Peyer's patch (tissue), 4 donors: ENCODE measurements at regions not wholly inside any gene's neighbourhood (a gene's known extent, or its start where the extent isn't known, plus 50 kb on each side); places are given as distances from the start of the nearest gene placed in this dataset.
"Not testable (repeated sequence)": the region's sequence is repeated elsewhere in the genome, so short reads cannot be mapped to it uniquely, and the experiment has no call there.

ENCODE experiments used
- DNase-seq, 3 donors: peaks; one replicate each; pipeline ENCODE4 v3.0.0-alpha.2; 2017 to 2019
- H3K27ac ChIP-seq, 4 donors: fragments of 200-600 bp; sonication (generic); one replicate each; pipeline ENCODE4 v1.5.1; 2016 to 2019
- H3K27me3 ChIP-seq, 2 donors: fragments of 200-600 bp; sonication (generic); one replicate each; pipeline ENCODE4 v1.5.1; 2019
- H3K36me3 ChIP-seq, 3 donors: fragments of 200-600 bp; sonication (generic); one replicate each; pipeline ENCODE4 v1.5.1; 2016 to 2019
- H3K4me1 ChIP-seq, 4 donors: fragments of 200-600 bp; sonication (generic); one replicate each; pipeline ENCODE4 v1.5.1; 2016 to 2019
- H3K4me3 ChIP-seq, 4 donors: fragments of 200-600 bp; sonication (generic); 1 replicate in 3 of 4; 2 replicates in 1 of 4; pipeline ENCODE4 v1.5.1; 2016 to 2019; ENCODE audit warnings: mild to moderate bottlenecking in 1 of 4
- H3K9me3 ChIP-seq, 4 donors: fragments of 200-600 bp; sonication (generic); one replicate each; pipeline ENCODE4 v1.5.1; 2016 to 2019; ENCODE audit warnings: mild to moderate bottlenecking in 1 of 4
- POLR2A ChIP-seq, 2 donors: fragments of 450-650 bp; IDR thresholded peaks; one replicate each; pipeline ENCODE4 v1.5.1; 2017; ENCODE audit warnings: antibody characterized with exemption in 2 of 2, mild to moderate bottlenecking in 2 of 2, moderate library complexity in 2 of 2
- TF ChIP-seq, protein P1 (sequence below), 6 experiments: fragments of 450-650 bp in 4 of 6; fragments of 200-600 bp in 2 of 6; sonication (generic) in 1 of 6; IDR thresholded peaks; one replicate each; pipeline ENCODE4 v1.5.1; 2017 to 2019; ENCODE audit warnings: antibody characterized with exemption in 6 of 6, mild to moderate bottlenecking in 3 of 6, moderate library complexity in 1 of 6

DNA sequence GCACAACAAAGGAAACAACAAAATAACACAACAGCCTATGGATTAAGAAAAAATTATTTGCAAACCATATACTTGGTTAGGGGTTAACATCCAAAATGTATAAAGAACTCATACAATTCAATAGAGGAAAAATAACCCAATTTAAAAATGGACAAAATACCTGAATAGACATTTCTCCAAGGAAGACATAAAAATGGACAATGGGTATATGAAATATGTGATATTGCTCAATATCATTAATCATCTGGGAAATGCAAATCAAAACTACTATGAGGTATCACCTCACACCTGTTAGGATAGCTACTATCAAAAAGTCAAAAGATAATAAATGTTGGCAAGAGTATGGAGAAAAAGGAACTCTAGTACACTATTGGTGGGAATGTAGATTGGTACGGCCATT, 71.0 kb upstream of the THRB start:
- Histone ChIP-seq H3K27me3 (no peaks in the 10 kb centered on the region), H3K4me3 (no peak overlapping the region)

DNA sequence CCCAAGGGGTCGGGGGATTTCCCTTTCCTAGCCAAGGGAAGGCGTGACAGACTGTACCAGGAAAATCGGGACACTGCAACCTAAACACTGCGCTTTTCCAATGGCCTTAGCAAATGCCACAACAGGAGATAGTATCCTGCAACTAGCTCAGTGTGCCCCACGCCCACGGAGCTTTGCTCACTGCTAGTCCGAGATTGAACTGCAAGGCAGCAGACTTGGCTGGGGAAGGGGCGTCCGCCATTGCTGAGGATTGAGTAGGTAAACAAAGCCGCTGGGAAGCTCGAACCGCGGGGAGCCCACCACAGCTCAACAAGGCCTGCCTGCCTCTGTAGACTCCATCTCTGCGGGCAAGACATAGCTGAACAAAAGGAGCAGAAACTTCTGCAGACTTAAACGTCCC, 72.3 kb upstream of the THRB start:
- Histone ChIP-seq H3K36me3 (no peaks in the 10 kb centered on the region), H3K4me1 (no peaks in the 10 kb centered on the region), H3K9me3 (no peaks in the 10 kb centered on the region), H3K27me3 (no peaks in the 10 kb centered on the region), H3K27ac (no peak overlapping the region), H3K4me3 (no peak overlapping the region)
- TF ChIP-seq, protein P1, sequence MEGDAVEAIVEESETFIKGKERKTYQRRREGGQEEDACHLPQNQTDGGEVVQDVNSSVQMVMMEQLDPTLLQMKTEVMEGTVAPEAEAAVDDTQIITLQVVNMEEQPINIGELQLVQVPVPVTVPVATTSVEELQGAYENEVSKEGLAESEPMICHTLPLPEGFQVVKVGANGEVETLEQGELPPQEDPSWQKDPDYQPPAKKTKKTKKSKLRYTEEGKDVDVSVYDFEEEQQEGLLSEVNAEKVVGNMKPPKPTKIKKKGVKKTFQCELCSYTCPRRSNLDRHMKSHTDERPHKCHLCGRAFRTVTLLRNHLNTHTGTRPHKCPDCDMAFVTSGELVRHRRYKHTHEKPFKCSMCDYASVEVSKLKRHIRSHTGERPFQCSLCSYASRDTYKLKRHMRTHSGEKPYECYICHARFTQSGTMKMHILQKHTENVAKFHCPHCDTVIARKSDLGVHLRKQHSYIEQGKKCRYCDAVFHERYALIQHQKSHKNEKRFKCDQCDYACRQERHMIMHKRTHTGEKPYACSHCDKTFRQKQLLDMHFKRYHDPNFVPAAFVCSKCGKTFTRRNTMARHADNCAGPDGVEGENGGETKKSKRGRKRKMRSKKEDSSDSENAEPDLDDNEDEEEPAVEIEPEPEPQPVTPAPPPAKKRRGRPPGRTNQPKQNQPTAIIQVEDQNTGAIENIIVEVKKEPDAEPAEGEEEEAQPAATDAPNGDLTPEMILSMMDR (IDR thresholded peaks at IDR 0.05) = no peak
- TF ChIP-seq POLR2A (IDR thresholded peaks at IDR 0.05) = no peak
- no peak for DNase-seq

More for the DNA sequence above, 71.0 kb upstream of the THRB start:
- H3K4me1 ChIP-seq = no peaks in the 10 kb centered on the region
- TF ChIP-seq, protein P1 (IDR thresholded peaks at IDR 0.05) = no peak
- TF ChIP-seq POLR2A (IDR thresholded peaks at IDR 0.05) = no peak
- no peaks in the 10 kb centered on the region for H3K36me3 ChIP-seq
- H3K9me3 ChIP-seq = no peaks in the 10 kb centered on the region
- no peak for DNase-seq
- no peak overlapping the region for H3K27ac ChIP-seq

GRCh38 chr3:24572409-24572808, 77.8 kb upstream of the THRB start:
- DNase-seq, H3K9me3 ChIP-seq, H3K36me3 ChIP-seq, H3K4me1 ChIP-seq, H3K27me3 ChIP-seq, H3K27ac ChIP-seq, H3K4me3 ChIP-seq: not testable (repeated sequence)

GRCh38 chr3:24573576-24573975, 78.9 kb upstream of the THRB start:
- Histone ChIP-seq H3K4me1 (no peaks in the 10 kb centered on the region), H3K36me3 (no peaks in the 10 kb centered on the region), H3K27ac (no peak overlapping the region), H3K27me3 (no peaks in the 10 kb centered on the region), H3K4me3 (no peak overlapping the region), H3K9me3 (no peaks in the 10 kb centered on the region)
- TF ChIP-seq, protein P1 (IDR thresholded peaks at IDR 0.05) = no peak
- TF ChIP-seq POLR2A (IDR thresholded peaks at IDR 0.05) = no peak
- no peak for DNase-seq

DNA sequence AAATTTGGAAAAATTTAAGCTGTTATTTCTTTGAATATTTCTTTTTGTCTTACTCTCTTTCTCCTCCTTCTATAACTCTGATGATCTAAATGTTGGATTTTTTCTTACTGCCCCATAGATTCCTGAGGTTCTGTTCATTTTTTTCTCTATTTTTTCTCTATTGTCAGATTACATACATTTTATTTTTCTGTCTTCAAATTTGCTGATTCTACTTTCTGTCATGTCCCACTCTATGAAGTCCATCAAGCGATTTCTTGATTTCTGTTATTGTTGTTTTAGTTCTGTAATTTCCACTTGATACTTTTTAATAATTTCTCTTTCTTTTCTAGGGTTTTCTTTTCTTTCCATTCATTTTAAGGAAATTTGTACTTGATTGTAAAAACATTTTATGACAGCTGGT, 83.7 kb upstream of the THRB start:
- TF ChIP-seq, protein P1 (IDR thresholded peaks at IDR 0.05) = no peak
- no peak for TF ChIP-seq POLR2A (IDR thresholded peaks at IDR 0.05)
- H3K4me3 ChIP-seq = no peak overlapping the region

GRCh38 chr3:24578951-24579421, 84.3 kb upstream of the THRB start:
- no peaks in the 10 kb centered on the region for H3K36me3 ChIP-seq
- TF ChIP-seq, protein P1 (IDR thresholded peaks at IDR 0.05) = no peak
- no peak for DNase-seq

More for the DNA sequence above, 83.7 kb upstream of the THRB start:
- Histone ChIP-seq H3K27ac (no peak overlapping the region), H3K4me1 (no peaks in the 10 kb centered on the region), H3K27me3 (no peaks in the 10 kb centered on the region), H3K36me3 (no peaks in the 10 kb centered on the region), H3K9me3 (no peaks in the 10 kb centered on the region)
- no peak for DNase-seq

More at GRCh38 chr3:24578951-24579421, 84.3 kb upstream of the THRB start:
- H3K4me3 ChIP-seq = no peak overlapping the region
- no peaks in the 10 kb centered on the region for H3K9me3 ChIP-seq
- no peaks in the 10 kb centered on the region for H3K27me3 ChIP-seq
- H3K4me1 ChIP-seq = no peaks in the 10 kb centered on the region
- no peak overlapping the region for H3K27ac ChIP-seq
